Liver (tissue), 3 donors: ENCODE measurements at regions not wholly inside any gene's neighbourhood (a gene's known extent, or its start where the extent isn't known, plus 50 kb on each side); places are given as distances from the start of the nearest gene placed in this dataset.

Experiments used
- EGR1 ChIP-seq, 2 donors: IDR thresholded peaks; 2 replicates each; pipeline ENCODE4 v1.6.1; 2016 to 2018; ENCODE audit warnings: antibody characterized with exemption in 2 of 2, low read depth in 2 of 2
- RAD21 ChIP-seq, 2 donors: IDR thresholded peaks; 2 replicates each; pipeline ENCODE4 v1.6.1; 2016; ENCODE audit warnings: antibody characterized with exemption in 2 of 2, mild to moderate bottlenecking in 2 of 2
- SP1 ChIP-seq: IDR thresholded peaks from 2 replicates; pipeline ENCODE4 v1.6.1; 2018; ENCODE audit warnings: antibody characterized with exemption, mild to moderate bottlenecking
- TF ChIP-seq, protein P1 (sequence below): fragments of 150-350 bp; IDR thresholded peaks from 2 replicates; pipeline ENCODE4 v1.5.1; 2017; ENCODE audit warnings: improper control_type of control experiment, low read depth, low read length; ENCODE audit not compliant: missing input control
- TF ChIP-seq, protein P2 (sequence below): IDR thresholded peaks from 2 replicates; pipeline ENCODE4 v1.6.1; 2016; ENCODE audit warnings: antibody characterized with exemption
- donor health status: healthy.
- donor health status: healthy.

DNA sequence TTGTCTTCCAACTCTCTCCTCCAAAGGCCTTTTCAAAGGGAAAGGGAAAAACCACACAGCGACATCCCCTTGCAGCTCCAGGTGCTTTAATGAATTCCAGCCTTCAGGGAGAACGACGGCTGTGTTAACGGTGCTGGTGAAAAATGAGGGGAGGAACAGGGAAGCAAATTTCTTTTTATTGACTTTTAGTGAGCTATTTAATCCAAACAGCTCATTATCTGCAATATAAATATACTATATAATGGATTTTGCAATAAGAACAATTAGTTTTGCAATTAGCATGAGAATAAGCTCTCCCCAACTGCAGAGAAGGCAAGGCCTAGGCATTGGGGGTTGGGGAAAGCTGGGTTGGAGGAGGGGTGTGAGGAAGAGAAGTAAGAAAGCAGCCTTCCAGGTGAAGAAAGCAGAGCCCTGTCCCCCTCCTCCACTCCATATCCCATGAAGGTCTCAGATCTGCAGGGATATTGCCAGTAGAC, 159.0 kb upstream of the ZC3H12A start:
- TF ChIP-seq, protein P1, sequence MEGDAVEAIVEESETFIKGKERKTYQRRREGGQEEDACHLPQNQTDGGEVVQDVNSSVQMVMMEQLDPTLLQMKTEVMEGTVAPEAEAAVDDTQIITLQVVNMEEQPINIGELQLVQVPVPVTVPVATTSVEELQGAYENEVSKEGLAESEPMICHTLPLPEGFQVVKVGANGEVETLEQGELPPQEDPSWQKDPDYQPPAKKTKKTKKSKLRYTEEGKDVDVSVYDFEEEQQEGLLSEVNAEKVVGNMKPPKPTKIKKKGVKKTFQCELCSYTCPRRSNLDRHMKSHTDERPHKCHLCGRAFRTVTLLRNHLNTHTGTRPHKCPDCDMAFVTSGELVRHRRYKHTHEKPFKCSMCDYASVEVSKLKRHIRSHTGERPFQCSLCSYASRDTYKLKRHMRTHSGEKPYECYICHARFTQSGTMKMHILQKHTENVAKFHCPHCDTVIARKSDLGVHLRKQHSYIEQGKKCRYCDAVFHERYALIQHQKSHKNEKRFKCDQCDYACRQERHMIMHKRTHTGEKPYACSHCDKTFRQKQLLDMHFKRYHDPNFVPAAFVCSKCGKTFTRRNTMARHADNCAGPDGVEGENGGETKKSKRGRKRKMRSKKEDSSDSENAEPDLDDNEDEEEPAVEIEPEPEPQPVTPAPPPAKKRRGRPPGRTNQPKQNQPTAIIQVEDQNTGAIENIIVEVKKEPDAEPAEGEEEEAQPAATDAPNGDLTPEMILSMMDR, result no peak
- TF ChIP-seq RAD21 (IDR thresholded peaks at IDR 0.05), result no peak
- TF ChIP-seq SP1, result no peak
- TF ChIP-seq, protein P2, sequence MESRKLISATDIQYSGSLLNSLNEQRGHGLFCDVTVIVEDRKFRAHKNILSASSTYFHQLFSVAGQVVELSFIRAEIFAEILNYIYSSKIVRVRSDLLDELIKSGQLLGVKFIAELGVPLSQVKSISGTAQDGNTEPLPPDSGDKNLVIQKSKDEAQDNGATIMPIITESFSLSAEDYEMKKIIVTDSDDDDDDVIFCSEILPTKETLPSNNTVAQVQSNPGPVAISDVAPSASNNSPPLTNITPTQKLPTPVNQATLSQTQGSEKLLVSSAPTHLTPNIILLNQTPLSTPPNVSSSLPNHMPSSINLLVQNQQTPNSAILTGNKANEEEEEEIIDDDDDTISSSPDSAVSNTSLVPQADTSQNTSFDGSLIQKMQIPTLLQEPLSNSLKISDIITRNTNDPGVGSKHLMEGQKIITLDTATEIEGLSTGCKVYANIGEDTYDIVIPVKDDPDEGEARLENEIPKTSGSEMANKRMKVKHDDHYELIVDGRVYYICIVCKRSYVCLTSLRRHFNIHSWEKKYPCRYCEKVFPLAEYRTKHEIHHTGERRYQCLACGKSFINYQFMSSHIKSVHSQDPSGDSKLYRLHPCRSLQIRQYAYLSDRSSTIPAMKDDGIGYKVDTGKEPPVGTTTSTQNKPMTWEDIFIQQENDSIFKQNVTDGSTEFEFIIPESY, result no peak
- no peak for TF ChIP-seq EGR1 (IDR thresholded peaks at IDR 0.05; ENCODE audit: low read depth in 2 of 2)
